SKM-1 treated with dmso at 0.1 percent for 144 hours (cell line): ENCODE measurements at regions not wholly inside any gene's neighbourhood (a gene's known extent, or its start where the extent isn't known, plus 50 kb on each side); places are given as distances from the start of the nearest gene placed in this dataset.
"Not testable (repeated sequence)": the region's sequence is repeated elsewhere in the genome, so short reads cannot be mapped to it uniquely, and the experiment has no call there.

ENCODE experiments used
- DNase-seq: peaks from one replicate; lab custom pipeline; 2025; ENCODE audit not compliant: unreplicated experiment; lab: John Stamatoyannopoulos, UW

GRCh38 chr5:27491746-27492439, 453.5 kb upstream of the CDH9 start:
- no peak for DNase-seq

GRCh38 chr5:27491047-27491446, 452.7 kb upstream of the CDH9 start:
- DNase-seq, result no peak

GRCh38 chr5:27489701-27490100, 451.3 kb upstream of the CDH9 start:
- DNase-seq, result no peak

- no peak for DNase-seq
Observed at GRCh38 chr5:27482663-27483062, 444.3 kb upstream of the CDH9 start.

GRCh38 chr5:27479859-27480258, 441.5 kb upstream of the CDH9 start:
- DNase-seq, result no peak

GRCh38 chr5:27477550-27477949, 439.2 kb upstream of the CDH9 start:
- no peak for DNase-seq

GRCh38 chr5:27476356-27476988, 438.1 kb upstream of the CDH9 start:
- no peak for DNase-seq

GRCh38 chr5:27475063-27475462, 436.7 kb upstream of the CDH9 start:
- DNase-seq, result no peak

- no peak for DNase-seq
Observed at GRCh38 chr5:27474395-27474794, 436.0 kb upstream of the CDH9 start.

- no peak for DNase-seq
Observed at GRCh38 chr5:27474047-27474309, 435.6 kb upstream of the CDH9 start.

- no peak for DNase-seq
Observed at GRCh38 chr5:27473307-27474046, 435.1 kb upstream of the CDH9 start.

GRCh38 chr5:27472871-27473270, 434.5 kb upstream of the CDH9 start:
- no peak for DNase-seq

- DNase-seq, result no peak
Observed at GRCh38 chr5:27472000-27472763, 433.8 kb upstream of the CDH9 start.

GRCh38 chr5:27466959-27467358, 428.6 kb upstream of the CDH9 start:
- no peak for DNase-seq

GRCh38 chr5:27465140-27465539, 426.8 kb upstream of the CDH9 start:
- DNase-seq, result peak; percentile 6

- DNase-seq, result no peak
Observed at GRCh38 chr5:27463446-27464149, 425.2 kb upstream of the CDH9 start.

- DNase-seq, result no peak
Observed at GRCh38 chr5:27462936-27463335, 424.6 kb upstream of the CDH9 start.

GRCh38 chr5:27458287-27458686, 419.9 kb upstream of the CDH9 start:
- no peak for DNase-seq

- no peak for DNase-seq
Observed at GRCh38 chr5:27451377-27451776, 413.0 kb upstream of the CDH9 start.

GRCh38 chr5:27450607-27451006, 412.2 kb upstream of the CDH9 start:
- no peak for DNase-seq

GRCh38 chr5:27439383-27439782, 401.0 kb upstream of the CDH9 start:
- DNase-seq, result not testable (repeated sequence)
